K562 (cell line): ENCODE measurements at regions not wholly inside any gene's neighbourhood (a gene's known extent, or its start where the extent isn't known, plus 50 kb on each side); places are given as distances from the start of the nearest gene placed in this dataset.

Experiments
- ATAC-seq: fragments of 200-7000 bp; cut with Tn5 transposase; 3 replicates; pipeline ENCODE4 v1.9.1; 2020; ENCODE audit warnings: moderate library complexity
- BruUV-seq: library from RNA; stranded (reverse); fragments of 400-500 nt; replicated peaks from 2 replicates; lab custom pipeline; 2021; lab: Mats Ljungman, UMichigan
- CTCF ChIA-PET: fragments of 300-600 bp; formaldehyde crosslinking; extraction: SDS; loops from one replicate; lab custom pipeline; 2021; ENCODE audit warnings: low intra/inter-chr PET ratio; lab: Yijun Ruan, JAX
- POLR2A ChIA-PET: fragments of 300-600, 350-650 bp; sonication (Branson Sonifier 250); formaldehyde crosslinking; extraction: SDS; loops from one replicate; lab custom pipeline; 2021; ENCODE audit warnings: antibody characterized with exemption, inconsistent platforms; lab: Yijun Ruan, JAX
- DNase-seq, 4 experiments: peaks; one replicate each; pipeline versions ENCODE4 v3.0.0 to v3.0.0-alpha.2; 2011 to 2018; ENCODE audit warnings: low spot score in 3 of 4, mixed read lengths in 3 of 4; ENCODE audit errors: extremely low read depth in 1 of 4
- FAIRE-seq: peaks from 2 replicates; lab custom pipeline; 2011; peaks lifted over from hg19 to GRCh38; lab: Jason Lieb, UNC
- H2AFZ ChIP-seq: 2 replicates; pipeline ENCODE4 v1.6.0; 2011; ENCODE audit warnings: low read depth, low read length, control low read depth, inconsistent platforms
- H3K27ac ChIP-seq: fragments of 200-600 bp; 3 replicates; pipeline ENCODE4 v1.8.0; 2011; ENCODE audit warnings: low read depth, mild to moderate bottlenecking, control low read depth, inconsistent platforms, low read length, moderate library complexity, mixed read lengths; ENCODE audit errors: extremely low read depth
- H3K27me3 ChIP-seq, 2 experiments: fragments of 300-600 bp in 1 of 2; 2 replicates in 1 of 2; 3 replicates in 1 of 2; pipeline versions ENCODE4 v1.6.0 to v1.8.0; 2011; ENCODE audit warnings: inconsistent platforms in 2 of 2, low read length in 2 of 2, mild to moderate bottlenecking in 1 of 2, mixed read lengths in 1 of 2, moderate library complexity in 1 of 2; ENCODE audit not compliant: control insufficient read depth in 2 of 2, insufficient read depth in 2 of 2
- H3K36me3 ChIP-seq: fragments of 300-600 bp; 3 replicates; pipeline ENCODE4 v1.8.0; 2011; ENCODE audit warnings: mild to moderate bottlenecking, low read length, inconsistent platforms; ENCODE audit not compliant: control insufficient read depth, insufficient read depth
- H3K4me1 ChIP-seq, 2 experiments: fragments of 200-600 bp in 1 of 2; replicated peaks in 1 of 2; 2 replicates in 1 of 2; 3 replicates in 1 of 2; pipeline versions ENCODE4 v1.5.1 to v1.8.0; 2011; ENCODE audit warnings: inconsistent platforms in 2 of 2, low read length in 2 of 2, mild to moderate bottlenecking in 1 of 2, mixed read lengths in 1 of 2, moderate library complexity in 1 of 2; ENCODE audit not compliant: control insufficient read depth in 2 of 2, insufficient read depth in 2 of 2
- H3K4me2 ChIP-seq: 2 replicates; pipeline ENCODE4 v1.6.1; 2011; ENCODE audit warnings: low read length, control low read depth, inconsistent platforms, mixed read lengths; ENCODE audit not compliant: insufficient read depth
- H3K4me3 ChIP-seq: fragments of 200-600 bp; sonication (generic), shearing (Covaris generic); 2 replicates; pipeline ENCODE4 v1.5.1; 2016; ENCODE audit warnings: control low read depth, inconsistent platforms
- H3K79me2 ChIP-seq: fragments of 200-600 bp; 3 replicates; pipeline ENCODE4 v1.8.0; 2011; ENCODE audit warnings: low read length, inconsistent platforms; ENCODE audit not compliant: control insufficient read depth, insufficient read depth
- H3K9ac ChIP-seq, 2 experiments: 2 replicates each; pipeline versions ENCODE4 v1.6.0 to v1.6.1; 2011; ENCODE audit warnings: low read depth in 2 of 2, low read length in 2 of 2, control low read depth in 1 of 2, inconsistent platforms in 1 of 2, mild to moderate bottlenecking in 1 of 2, mixed read lengths in 1 of 2; ENCODE audit not compliant: insufficient read depth in 1 of 2
- H3K9me1 ChIP-seq: one replicate; pipeline ENCODE4 v1.6.0; 2011; ENCODE audit warnings: inconsistent platforms, mild to moderate bottlenecking, low read length, moderate library complexity; ENCODE audit not compliant: control insufficient read depth, insufficient read depth
- H3K9me3 ChIP-seq: replicated peaks from 2 replicates; pipeline ENCODE4 v1.5.1; 2011; ENCODE audit warnings: low read depth, low read length, inconsistent platforms; ENCODE audit not compliant: control insufficient read depth, insufficient read depth
- H4K20me1 ChIP-seq: replicated peaks from 2 replicates; pipeline ENCODE4 v1.6.1; 2011; ENCODE audit warnings: low read length, inconsistent platforms, mixed read lengths; ENCODE audit not compliant: control insufficient read depth, insufficient read depth
- ARID2 ChIP-seq: fragments of 450-650 bp; IDR thresholded peaks from 2 replicates; pipeline ENCODE4 v1.6.1; 2017; ENCODE audit warnings: antibody characterized with exemption, mild to moderate bottlenecking
- DACH1 ChIP-seq: fragments of 450-650 bp; IDR thresholded peaks from 2 replicates; pipeline ENCODE4 v1.6.1; 2018; ENCODE audit not compliant: partially characterized antibody
- DPF2 ChIP-seq: fragments of 450-650 bp; IDR thresholded peaks from 2 replicates; pipeline ENCODE4 v1.6.1; 2016
- GATA2 ChIP-seq: sonication (generic); formaldehyde crosslinking; IDR thresholded peaks from 2 replicates; pipeline ENCODE4 v1.4.0; 2020; ENCODE audit warnings: mild to moderate bottlenecking, missing genetic modification reagents
- HMGXB4 ChIP-seq: sonication (generic); formaldehyde crosslinking; IDR thresholded peaks from 2 replicates; pipeline ENCODE4 v1.8.1; 2023; ENCODE audit warnings: mild to moderate bottlenecking, missing genetic modification reagents
- KDM5B ChIP-seq: fragments of 200-600 bp; sonication (generic); IDR thresholded peaks from 2 replicates; pipeline ENCODE4 v1.6.1; 2012; ENCODE audit warnings: low read depth, mild to moderate bottlenecking, moderate library complexity, low read length, control low read depth, inconsistent platforms; ENCODE audit not compliant: insufficient replicate concordance
- KLF13 ChIP-seq: fragments of 450-650 bp; IDR thresholded peaks from 2 replicates; pipeline ENCODE4 v1.6.1; 2016; ENCODE audit warnings: missing genetic modification characterization, low read depth, mild to moderate bottlenecking, missing compliant biosample characterization, moderate library complexity, borderline replicate concordance
- PBX2 ChIP-seq, 2 experiments: IDR thresholded peaks in 1 of 2; conservative IDR thresholded peaks in 1 of 2; 2 replicates each; pipeline ENCODE4 v1.6.1; 2016; ENCODE audit warnings: low read depth in 2 of 2, mild to moderate bottlenecking in 1 of 2, missing compliant biosample characterization in 1 of 2, missing genetic modification characterization in 1 of 2, moderate library complexity in 1 of 2
- RBFOX2 ChIP-seq: fragments of 200-400 bp; formaldehyde crosslinking; IDR thresholded peaks from 2 replicates; pipeline ENCODE4 v1.6.1; 2017; ENCODE audit warnings: low read depth, mild to moderate bottlenecking, low read length, moderate library complexity
- SIX5 ChIP-seq, 2 experiments: IDR thresholded peaks; 2 replicates each; pipeline ENCODE4 v1.6.1; 2011; ENCODE audit warnings: low read length in 2 of 2, borderline replicate concordance in 1 of 2, low read depth in 1 of 2, mild to moderate bottlenecking in 1 of 2, moderate library complexity in 1 of 2; ENCODE audit not compliant: insufficient read depth in 1 of 2
- SMAD4 ChIP-seq: fragments of 250-450 bp; sonication (Bioruptor Pico); conservative IDR thresholded peaks from 2 replicates; pipeline ENCODE4 v1.8.0; 2021; ENCODE audit warnings: inconsistent platforms, mild to moderate bottlenecking, moderate library complexity
- TCF7L2 ChIP-seq: fragments of 150-350 bp; IDR thresholded peaks from 2 replicates; pipeline ENCODE4 v1.6.1; 2016; ENCODE audit warnings: low read depth, mild to moderate bottlenecking, low read length, moderate library complexity
- ZNF511 ChIP-seq: sonication (generic); formaldehyde crosslinking; IDR thresholded peaks from 2 replicates; pipeline ENCODE4 v1.8.0; 2022; ENCODE audit warnings: mild to moderate bottlenecking, missing genetic modification reagents
- ZNF717 ChIP-seq: fragments of 250-450 bp; sonication (Bioruptor Pico); IDR thresholded peaks from 2 replicates; pipeline ENCODE4 v1.5.0; 2021
- WGBS: fragments of 100-300 bp; shearing (Covaris generic); methylation state at CpG from one replicate; pipeline ENCODE4 v1.1.6; 2016; ENCODE audit warnings: low coverage, mixed read lengths; ENCODE audit not compliant: insufficient coverage; ENCODE audit errors: missing lambda C conversion rate; 5-methylcytosine and 5-hydroxymethylcytosine counted together
- in situ Hi-C: fragments of 300-500 bp; cut with MboI; formaldehyde crosslinking; loops from 4 replicates; pipeline ENCODE4 v1.15.0; 2018; ENCODE audit warnings: inconsistent platforms, mixed read lengths
- intact Hi-C: fragments of 100-400 bp; cut with micrococcal nuclease; formaldehyde crosslinking; loops from 2 replicates; pipeline ENCODE4 v1.14.2; 2022
- TF ChIP-seq, protein P1 (sequence below), 2 experiments: fragments of 150-350 bp in 1 of 2; IDR thresholded peaks; 2 replicates each; pipeline ENCODE4 v1.6.1; 2012 to 2016; ENCODE audit warnings: low read depth in 2 of 2, low read length in 2 of 2, mild to moderate bottlenecking in 1 of 2, moderate library complexity in 1 of 2

DNA sequence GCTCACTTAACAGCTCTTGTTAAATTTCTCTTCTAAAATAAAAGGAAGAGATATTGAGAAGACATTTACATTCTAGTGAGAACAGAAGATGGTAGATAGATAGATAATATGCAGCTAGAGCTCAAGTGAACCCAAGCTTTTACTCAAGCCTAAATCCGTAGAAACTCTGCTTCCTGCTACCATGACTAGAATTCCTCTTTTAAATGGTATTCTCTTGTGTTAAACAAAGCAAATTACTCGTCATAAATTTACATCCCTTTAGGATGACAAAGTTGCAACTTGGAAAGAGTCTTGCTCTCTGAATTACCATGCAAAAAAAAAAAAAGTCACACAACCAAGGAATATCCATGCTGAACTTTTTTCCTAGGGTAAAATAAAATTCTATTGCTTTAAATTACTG is 160.7 kb upstream of the LRFN5 start:
- Histone ChIP-seq H3K27ac (no peak overlapping the region), H3K36me3 (no peaks in the 10 kb centered on the region), H3K4me2 (no peak overlapping the region), H3K9me3 (no peaks in the 10 kb centered on the region), H3K9me1 (no peaks in the 10 kb centered on the region), H3K4me3 (no peak overlapping the region), H3K4me1 (no peaks in the 10 kb centered on the region), H2AFZ (no peak overlapping the region), H3K79me2 (no peaks in the 10 kb centered on the region), H3K27me3 (no peaks in the 10 kb centered on the region), H4K20me1 (no peaks in the 10 kb centered on the region), H3K9ac (no peak overlapping the region)
- 0% methylated on average over 2 of the region's 2 CpGs for WGBS
- ChIA-PET POLR2A (no interaction called here), CTCF (no interaction called here)
- ATAC-seq (no peak), DNase-seq (no peak), FAIRE-seq (no peak)
- no TSS peak for BruUV-seq
- intact Hi-C loops, result no loop called here
- in situ Hi-C loops, result no loop called here
- TF ChIP-seq GATA2 (CRISPR knock-in tag), result no peak
- no peak for TF ChIP-seq SIX5 (IDR thresholded peaks at IDR 0.05; ENCODE audit: borderline replicate concordance in 1 of 2, insufficient read depth in 1 of 2, low read depth in 1 of 2, low read length in 2 of 2)
- no peak for TF ChIP-seq PBX2 (CRISPR knock-in tag; IDR thresholded peaks at IDR 0.05; ENCODE audit: low read depth)
- no peak for TF ChIP-seq PBX2 (tag; conservative IDR thresholded peaks at IDR 0.05; ENCODE audit: low read depth)
- TF ChIP-seq, protein P1, sequence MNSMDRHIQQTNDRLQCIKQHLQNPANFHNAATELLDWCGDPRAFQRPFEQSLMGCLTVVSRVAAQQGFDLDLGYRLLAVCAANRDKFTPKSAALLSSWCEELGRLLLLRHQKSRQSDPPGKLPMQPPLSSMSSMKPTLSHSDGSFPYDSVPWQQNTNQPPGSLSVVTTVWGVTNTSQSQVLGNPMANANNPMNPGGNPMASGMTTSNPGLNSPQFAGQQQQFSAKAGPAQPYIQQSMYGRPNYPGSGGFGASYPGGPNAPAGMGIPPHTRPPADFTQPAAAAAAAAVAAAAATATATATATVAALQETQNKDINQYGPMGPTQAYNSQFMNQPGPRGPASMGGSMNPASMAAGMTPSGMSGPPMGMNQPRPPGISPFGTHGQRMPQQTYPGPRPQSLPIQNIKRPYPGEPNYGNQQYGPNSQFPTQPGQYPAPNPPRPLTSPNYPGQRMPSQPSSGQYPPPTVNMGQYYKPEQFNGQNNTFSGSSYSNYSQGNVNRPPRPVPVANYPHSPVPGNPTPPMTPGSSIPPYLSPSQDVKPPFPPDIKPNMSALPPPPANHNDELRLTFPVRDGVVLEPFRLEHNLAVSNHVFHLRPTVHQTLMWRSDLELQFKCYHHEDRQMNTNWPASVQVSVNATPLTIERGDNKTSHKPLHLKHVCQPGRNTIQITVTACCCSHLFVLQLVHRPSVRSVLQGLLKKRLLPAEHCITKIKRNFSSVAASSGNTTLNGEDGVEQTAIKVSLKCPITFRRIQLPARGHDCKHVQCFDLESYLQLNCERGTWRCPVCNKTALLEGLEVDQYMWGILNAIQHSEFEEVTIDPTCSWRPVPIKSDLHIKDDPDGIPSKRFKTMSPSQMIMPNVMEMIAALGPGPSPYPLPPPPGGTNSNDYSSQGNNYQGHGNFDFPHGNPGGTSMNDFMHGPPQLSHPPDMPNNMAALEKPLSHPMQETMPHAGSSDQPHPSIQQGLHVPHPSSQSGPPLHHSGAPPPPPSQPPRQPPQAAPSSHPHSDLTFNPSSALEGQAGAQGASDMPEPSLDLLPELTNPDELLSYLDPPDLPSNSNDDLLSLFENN (IDR thresholded peaks at IDR 0.05; ENCODE audit: low read depth in 2 of 2, low read length in 2 of 2), result no peak
- no peak for TF ChIP-seq TCF7L2
- TF ChIP-seq ZNF511 (CRISPR knock-in tag), result no peak
- no peak for TF ChIP-seq DACH1
- no peak for TF ChIP-seq RBFOX2
- no peak for TF ChIP-seq KDM5B
- TF ChIP-seq KLF13 (tag), result no peak
- no peak for TF ChIP-seq SMAD4 (CRISPR knock-in tag)
- no peak for TF ChIP-seq ARID2
- TF ChIP-seq DPF2, result no peak
- no peak for TF ChIP-seq HMGXB4 (CRISPR knock-in tag)
- TF ChIP-seq ZNF717 (CRISPR knock-in tag), result no peak
